ENCODE measurements at regions not wholly inside any gene's neighbourhood (a gene's known extent, or its start where the extent isn't known, plus 50 kb on each side); places are given as distances from the start of the nearest gene placed in this dataset.

DNA sequence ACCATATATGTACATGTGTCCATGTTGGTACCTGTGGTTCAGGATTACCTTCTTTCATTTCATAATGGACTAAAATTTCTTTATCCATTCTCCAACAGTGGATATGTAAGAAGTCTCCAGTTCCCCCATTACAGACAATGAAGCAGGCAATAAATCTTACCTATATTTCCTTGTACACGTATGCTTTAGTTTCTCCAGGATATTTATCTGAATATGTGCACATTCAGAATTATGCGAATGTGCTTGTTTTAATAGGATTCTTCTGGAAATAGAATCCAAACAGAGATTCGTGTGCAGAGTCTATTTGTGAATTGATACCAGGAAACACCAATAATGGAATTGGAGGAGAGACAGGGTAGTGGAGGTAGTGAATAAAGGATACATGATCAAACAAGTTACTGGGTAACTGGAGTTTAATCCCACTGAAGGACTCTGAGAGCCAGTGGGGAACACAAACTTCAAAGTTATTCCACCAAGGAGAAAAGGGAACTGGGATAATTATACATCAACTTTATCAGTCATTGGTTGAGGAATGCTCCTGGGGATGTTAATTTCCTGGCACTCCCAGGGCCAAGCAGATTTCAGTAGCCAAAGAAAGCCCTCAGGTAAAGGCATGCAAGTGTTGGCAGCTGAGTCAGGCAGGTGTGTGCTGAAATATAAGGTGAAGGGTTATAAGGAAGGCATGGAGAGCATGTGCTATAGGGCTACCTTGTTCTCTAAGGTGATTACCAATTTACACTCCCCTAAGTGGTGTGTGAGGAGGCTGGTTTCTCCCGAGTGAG, 374.9 kb upstream of the PBX1 start:
- TF ChIP-seq LEF1 (IDR thresholded peaks at IDR 0.05; ENCODE audit: borderline replicate concordance) (no peak), FOXA1 (IDR thresholded peaks at IDR 0.05) (no peak), BHLHE40 (IDR thresholded peaks at IDR 0.05; ENCODE audit: borderline replicate concordance) (no peak), FOXK2 (IDR thresholded peaks at IDR 0.05) (no peak), PKNOX1 (IDR thresholded peaks at IDR 0.05) (no peak), ELF4 (IDR thresholded peaks at IDR 0.05) (no peak), NFRKB (IDR thresholded peaks at IDR 0.05) (no peak), TARDBP (IDR thresholded peaks at IDR 0.05) (no peak), FOXM1 (IDR thresholded peaks at IDR 0.05; ENCODE audit: borderline replicate concordance) (no peak), SUZ12 (IDR thresholded peaks at IDR 0.05) (no peak), HDGF (IDR thresholded peaks at IDR 0.05; ENCODE audit: borderline replicate concordance) (no peak), SP1 (IDR thresholded peaks at IDR 0.05) (no peak), ZNF384 (IDR thresholded peaks at IDR 0.05) (no peak)
